ENCODE measurements at regions not wholly inside any gene's neighbourhood (a gene's known extent, or its start where the extent isn't known, plus 50 kb on each side); places are given as distances from the start of the nearest gene placed in this dataset.

- Histone ChIP-seq H3K27ac (ENCODE audit: low read depth) (no peak overlapping the region), H3K36me3 (ENCODE audit: insufficient read depth) (no peaks in the 10 kb centered on the region; the same call in 1 of the 2 replicates), H3K27me3 (ENCODE audit: insufficient read depth) (no peaks in the 10 kb centered on the region), H3K79me2 (replicated peaks; ENCODE audit: insufficient read depth) (no peaks in the 10 kb centered on the region), H4K20me1 (replicated peaks; ENCODE audit: insufficient read depth) (no peaks in the 10 kb centered on the region), H3K4me1 (ENCODE audit: insufficient read depth) (no peaks in the 10 kb centered on the region), H2AFZ (no peak overlapping the region), H3K4me2 (no peak overlapping the region), H3F3A (replicated peaks; ENCODE audit: low read depth) (no peaks in the 10 kb centered on the region), H3K9me2 (ENCODE audit: insufficient read depth) (no peaks in the 10 kb centered on the region), H3K4me3 (no peak overlapping the region)
- no peak overlapping the region for H3K27ac Mint-ChIP-seq
- no peaks in the 10 kb centered on the region for H3K4me1 Mint-ChIP-seq
- peaks cover 85% of the 10 kb centered on the region for H3K9me3 Mint-ChIP-seq
- DNase-seq (ENCODE audit: low spot score) (no peak), ATAC-seq (no peak)
- TF ChIP-seq REST (IDR thresholded peaks at IDR 0.05; ENCODE audit: unreplicated experiment) = no peak
- no peak for TF ChIP-seq NANOG (IDR thresholded peaks at IDR 0.05; ENCODE audit: borderline replicate concordance)
- TF ChIP-seq, protein P1, sequence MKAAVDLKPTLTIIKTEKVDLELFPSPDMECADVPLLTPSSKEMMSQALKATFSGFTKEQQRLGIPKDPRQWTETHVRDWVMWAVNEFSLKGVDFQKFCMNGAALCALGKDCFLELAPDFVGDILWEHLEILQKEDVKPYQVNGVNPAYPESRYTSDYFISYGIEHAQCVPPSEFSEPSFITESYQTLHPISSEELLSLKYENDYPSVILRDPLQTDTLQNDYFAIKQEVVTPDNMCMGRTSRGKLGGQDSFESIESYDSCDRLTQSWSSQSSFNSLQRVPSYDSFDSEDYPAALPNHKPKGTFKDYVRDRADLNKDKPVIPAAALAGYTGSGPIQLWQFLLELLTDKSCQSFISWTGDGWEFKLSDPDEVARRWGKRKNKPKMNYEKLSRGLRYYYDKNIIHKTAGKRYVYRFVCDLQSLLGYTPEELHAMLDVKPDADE (IDR thresholded peaks at IDR 0.05) = no peak
- TF ChIP-seq CTCF (conservative IDR thresholded peaks at IDR 0.05; ENCODE audit: low read depth in 2 of 2) = no peak
- TF ChIP-seq, protein P2, sequence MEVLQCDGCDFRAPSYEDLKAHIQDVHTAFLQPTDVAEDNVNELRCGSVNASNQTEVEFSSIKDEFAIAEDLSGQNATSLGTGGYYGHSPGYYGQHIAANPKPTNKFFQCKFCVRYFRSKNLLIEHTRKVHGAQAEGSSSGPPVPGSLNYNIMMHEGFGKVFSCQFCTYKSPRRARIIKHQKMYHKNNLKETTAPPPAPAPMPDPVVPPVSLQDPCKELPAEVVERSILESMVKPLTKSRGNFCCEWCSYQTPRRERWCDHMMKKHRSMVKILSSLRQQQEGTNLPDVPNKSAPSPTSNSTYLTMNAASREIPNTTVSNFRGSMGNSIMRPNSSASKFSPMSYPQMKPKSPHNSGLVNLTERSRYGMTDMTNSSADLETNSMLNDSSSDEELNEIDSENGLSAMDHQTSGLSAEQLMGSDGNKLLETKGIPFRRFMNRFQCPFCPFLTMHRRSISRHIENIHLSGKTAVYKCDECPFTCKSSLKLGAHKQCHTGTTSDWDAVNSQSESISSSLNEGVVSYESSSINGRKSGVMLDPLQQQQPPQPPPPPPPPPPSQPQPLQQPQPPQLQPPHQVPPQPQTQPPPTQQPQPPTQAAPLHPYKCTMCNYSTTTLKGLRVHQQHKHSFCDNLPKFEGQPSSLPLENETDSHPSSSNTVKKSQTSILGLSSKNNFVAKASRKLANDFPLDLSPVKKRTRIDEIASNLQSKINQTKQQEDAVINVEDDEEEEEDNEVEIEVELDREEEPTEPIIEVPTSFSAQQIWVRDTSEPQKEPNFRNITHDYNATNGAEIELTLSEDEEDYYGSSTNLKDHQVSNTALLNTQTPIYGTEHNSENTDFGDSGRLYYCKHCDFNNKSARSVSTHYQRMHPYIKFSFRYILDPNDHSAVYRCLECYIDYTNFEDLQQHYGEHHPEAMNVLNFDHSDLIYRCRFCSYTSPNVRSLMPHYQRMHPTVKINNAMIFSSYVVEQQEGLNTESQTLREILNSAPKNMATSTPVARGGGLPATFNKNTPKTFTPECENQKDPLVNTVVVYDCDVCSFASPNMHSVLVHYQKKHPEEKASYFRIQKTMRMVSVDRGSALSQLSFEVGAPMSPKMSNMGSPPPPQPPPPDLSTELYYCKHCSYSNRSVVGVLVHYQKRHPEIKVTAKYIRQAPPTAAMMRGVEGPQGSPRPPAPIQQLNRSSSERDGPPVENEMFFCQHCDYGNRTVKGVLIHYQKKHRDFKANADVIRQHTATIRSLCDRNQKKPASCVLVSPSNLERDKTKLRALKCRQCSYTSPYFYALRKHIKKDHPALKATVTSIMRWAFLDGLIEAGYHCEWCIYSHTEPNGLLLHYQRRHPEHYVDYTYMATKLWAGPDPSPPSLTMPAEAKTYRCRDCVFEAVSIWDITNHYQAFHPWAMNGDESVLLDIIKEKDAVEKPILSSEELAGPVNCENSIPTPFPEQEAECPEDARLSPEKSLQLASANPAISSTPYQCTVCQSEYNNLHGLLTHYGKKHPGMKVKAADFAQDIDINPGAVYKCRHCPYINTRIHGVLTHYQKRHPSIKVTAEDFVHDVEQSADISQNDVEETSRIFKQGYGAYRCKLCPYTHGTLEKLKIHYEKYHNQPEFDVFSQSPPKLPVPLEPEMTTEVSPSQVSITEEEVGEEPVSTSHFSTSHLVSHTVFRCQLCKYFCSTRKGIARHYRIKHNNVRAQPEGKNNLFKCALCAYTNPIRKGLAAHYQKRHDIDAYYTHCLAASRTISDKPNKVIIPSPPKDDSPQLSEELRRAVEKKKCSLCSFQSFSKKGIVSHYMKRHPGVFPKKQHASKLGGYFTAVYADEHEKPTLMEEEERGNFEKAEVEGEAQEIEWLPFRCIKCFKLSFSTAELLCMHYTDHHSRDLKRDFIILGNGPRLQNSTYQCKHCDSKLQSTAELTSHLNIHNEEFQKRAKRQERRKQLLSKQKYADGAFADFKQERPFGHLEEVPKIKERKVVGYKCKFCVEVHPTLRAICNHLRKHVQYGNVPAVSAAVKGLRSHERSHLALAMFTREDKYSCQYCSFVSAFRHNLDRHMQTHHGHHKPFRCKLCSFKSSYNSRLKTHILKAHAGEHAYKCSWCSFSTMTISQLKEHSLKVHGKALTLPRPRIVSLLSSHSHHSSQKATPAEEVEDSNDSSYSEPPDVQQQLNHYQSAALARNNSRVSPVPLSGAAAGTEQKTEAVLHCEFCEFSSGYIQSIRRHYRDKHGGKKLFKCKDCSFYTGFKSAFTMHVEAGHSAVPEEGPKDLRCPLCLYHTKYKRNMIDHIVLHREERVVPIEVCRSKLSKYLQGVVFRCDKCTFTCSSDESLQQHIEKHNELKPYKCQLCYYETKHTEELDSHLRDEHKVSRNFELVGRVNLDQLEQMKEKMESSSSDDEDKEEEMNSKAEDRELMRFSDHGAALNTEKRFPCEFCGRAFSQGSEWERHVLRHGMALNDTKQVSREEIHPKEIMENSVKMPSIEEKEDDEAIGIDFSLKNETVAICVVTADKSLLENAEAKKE (CRISPR knock-in tag; IDR thresholded peaks at IDR 0.05) = no peak
- TF ChIP-seq POLR2AphosphoS5 (IDR thresholded peaks at IDR 0.05; ENCODE audit: low read depth) = no peak
- no peak for TF ChIP-seq CREB1 (CRISPR knock-in tag; IDR thresholded peaks at IDR 0.05; ENCODE audit: low read depth)
- TF ChIP-seq JUNB (IDR thresholded peaks at IDR 0.05; ENCODE audit: unreplicated experiment) = no peak
- TF ChIP-seq STAT1 (IDR thresholded peaks at IDR 0.05; ENCODE audit: unreplicated experiment) = no peak
- TF ChIP-seq ZNF331 (CRISPR knock-in tag; IDR thresholded peaks at IDR 0.05; ENCODE audit: low read depth) = no peak
- no peak for TF ChIP-seq ZNF114 (CRISPR knock-in tag; IDR thresholded peaks at IDR 0.05)
- TF ChIP-seq EZH2 (IDR thresholded peaks at IDR 0.05; ENCODE audit: low read depth, unreplicated experiment) = no peak
- no peak for TF ChIP-seq EZH2phosphoT487 (IDR thresholded peaks at IDR 0.05; ENCODE audit: unreplicated experiment)
- peaks cover 17% of the 10 kb centered on the region; the same call in 2 of the 3 replicates for H3K36me3 Mint-ChIP-seq (ENCODE audit: low read depth)
- H3K27me3 Mint-ChIP-seq (ENCODE audit: insufficient read depth, low read depth, poor library complexity) = no peaks in the 10 kb centered on the region
- H3K4me3 Mint-ChIP-seq = no peak overlapping the region
Observed at GRCh38 chr21:24188506-24188905, 1418.8 kb downstream of the MRPL39 start.

Measured in GM23338 (cell line).